T47D (cell line): ENCODE measurements at regions not wholly inside any gene's neighbourhood (a gene's known extent, or its start where the extent isn't known, plus 50 kb on each side); places are given as distances from the start of the nearest gene placed in this dataset.

Experiments used
- DNase-seq, 2 experiments: peaks; one replicate each; pipeline versions ENCODE4 v3.0.0 to v3.0.0-alpha.2; 2011 to 2012; ENCODE audit warnings: low read depth in 1 of 2, low spot score in 1 of 2
- JUND ChIP-seq: IDR thresholded peaks from 2 replicates; pipeline ENCODE4 v1.6.1; 2012; ENCODE audit warnings: low read depth
- in situ Hi-C: cut with HindIII; loops from 2 replicates; pipeline ENCODE4 v1.10.0; 2016; ENCODE audit warnings: low sequenced_read_pairs, low pct_unique_long_range_greater_than_20kb

DNA sequence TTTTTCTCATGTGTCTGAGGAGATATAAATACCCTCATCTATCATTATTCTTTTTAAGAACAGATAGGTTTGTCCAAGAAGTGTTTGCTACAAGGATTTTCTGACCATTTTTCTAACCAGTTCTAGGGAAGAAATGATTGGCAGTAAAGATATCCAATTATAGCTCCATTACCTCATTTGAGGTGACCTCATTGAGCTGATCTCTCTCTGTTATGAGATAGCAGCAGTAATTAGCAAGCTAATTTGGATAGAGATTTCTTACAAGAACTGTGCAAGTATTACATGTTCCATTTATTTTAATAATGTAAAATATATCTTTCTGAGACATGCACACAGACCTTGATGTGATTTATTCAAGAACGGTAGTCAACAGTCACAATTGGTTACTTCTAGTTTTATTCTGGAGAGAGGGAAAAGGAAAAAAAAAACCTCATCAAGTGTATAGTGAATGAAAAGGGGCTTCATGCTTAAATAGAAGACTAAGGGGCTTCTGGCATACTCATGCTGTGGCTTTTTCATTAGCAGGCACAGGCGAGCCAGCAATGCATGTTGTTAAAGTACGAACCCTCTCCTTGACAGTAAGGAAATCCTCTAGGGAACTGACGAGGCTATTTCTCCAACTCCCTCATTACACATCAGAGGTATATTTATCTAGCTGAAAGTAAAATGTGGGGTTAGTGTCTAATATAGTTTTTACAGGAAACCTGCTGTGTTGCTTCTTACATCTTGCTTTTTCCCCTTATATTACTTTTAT is 127.3 kb downstream of the NUDT12 start:
- no peak for TF ChIP-seq JUND
- in situ Hi-C loops = no loop called here
- DNase-seq = no peak

DNA sequence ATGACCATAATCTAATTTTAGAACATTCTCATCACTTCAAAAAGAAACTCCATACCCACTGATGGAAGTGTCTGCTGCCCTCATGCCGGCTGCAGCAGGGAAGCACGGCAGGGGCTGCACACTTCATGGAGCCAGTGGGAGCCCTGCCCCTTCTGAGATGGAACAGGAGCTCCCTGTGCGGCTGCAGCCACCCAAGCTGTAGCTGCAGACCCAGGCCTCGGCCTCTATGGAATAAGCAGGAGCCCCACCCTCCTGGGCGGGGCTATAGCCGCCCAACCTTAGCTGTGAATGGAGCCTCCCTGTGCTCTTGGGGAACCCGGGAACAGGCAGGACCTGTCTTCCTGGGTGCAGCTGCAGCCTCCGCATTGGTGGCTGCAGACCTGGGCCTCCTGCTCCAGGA is 128.5 kb downstream of the NUDT12 start:
- no peak for TF ChIP-seq JUND
- peak in 1 of 2 experiments; percentile 94 for DNase-seq
- in situ Hi-C loops = no loop called here

DNA sequence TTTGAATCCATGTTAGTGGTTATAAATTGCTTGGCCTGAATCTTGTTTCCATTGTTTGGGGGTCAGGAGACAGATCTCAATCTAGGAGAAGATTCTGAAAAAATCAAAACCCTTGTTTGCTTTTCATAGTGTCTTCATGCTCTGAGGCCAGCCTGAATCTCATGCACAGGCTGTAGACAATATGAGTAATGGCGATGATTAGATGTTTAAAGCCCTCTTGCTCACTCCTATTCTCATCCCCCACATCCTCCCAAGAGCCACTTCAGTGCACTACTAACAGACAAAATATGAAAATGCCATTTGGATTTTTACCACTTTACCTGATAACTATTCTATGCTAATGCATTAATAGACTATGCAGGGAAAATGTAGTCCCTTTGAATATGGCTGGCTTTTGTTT is 129.4 kb downstream of the NUDT12 start:
- no peak for DNase-seq
- TF ChIP-seq JUND = no peak
- in situ Hi-C loops = no loop called here

DNA sequence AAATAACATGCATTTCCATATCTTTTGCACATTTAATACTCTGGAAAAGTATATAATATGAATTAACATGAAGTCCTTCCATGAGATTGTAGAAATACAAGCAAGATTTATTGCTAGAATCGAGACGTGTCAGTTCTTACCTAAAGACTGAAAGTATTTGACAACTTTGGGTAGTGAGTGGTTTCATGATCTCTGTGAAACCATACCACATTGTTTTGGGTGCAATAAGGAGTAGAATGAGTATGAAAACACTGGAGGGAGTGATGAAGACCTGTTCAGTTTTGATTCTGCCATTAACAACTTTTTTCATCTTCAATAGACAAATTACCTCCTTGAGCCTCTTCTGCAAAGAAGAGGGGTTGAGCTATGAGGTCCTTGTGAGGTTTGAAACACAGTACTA is 133.7 kb downstream of the NUDT12 start:
- in situ Hi-C loops = no loop called here
- TF ChIP-seq JUND = no peak
- DNase-seq = no peak

DNA sequence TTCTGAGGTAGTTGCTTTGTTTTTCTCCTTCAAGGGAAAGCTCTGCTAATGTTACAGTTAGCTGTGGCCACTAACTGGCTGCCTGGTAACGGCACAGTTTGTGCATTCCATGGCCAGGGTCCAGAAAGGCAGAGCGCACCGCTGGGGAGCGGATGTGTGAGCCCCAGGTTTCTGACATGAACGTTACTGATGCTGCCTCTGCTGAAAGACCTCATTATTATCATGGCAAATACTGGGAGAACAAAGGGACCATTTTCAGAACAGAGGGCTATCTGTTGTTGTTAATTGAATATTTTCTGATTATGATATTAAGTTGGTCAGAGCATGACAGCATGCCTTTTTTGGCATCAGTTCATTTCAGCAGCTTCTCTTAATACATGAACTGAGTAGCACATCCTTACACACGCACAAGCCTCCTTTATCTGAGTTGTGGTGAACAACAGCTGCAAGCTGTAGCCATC is 134.1 kb downstream of the NUDT12 start:
- in situ Hi-C loops = no loop called here
- no peak for DNase-seq
- no peak for TF ChIP-seq JUND

DNA sequence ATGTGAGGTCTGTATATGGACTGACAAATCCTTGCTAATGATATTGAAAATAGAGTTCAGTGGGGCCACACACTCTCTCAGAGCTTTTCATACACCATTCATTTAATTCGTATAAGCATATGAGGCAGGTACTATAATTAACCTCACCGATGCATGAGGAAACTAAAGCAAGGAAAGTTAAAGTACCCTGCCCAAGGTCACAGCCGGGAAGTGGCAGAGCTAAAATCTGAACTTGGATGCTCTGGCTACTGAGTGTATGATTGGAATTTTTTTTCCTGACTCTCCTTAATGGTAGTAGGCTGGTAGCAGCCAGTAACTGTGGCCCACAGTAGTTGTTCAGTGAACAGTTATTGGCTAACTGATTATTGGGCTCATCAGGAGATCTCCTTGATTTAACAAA is 135.3 kb downstream of the NUDT12 start:
- in situ Hi-C loops = no loop called here
- DNase-seq = no peak
- TF ChIP-seq JUND = no peak

DNA sequence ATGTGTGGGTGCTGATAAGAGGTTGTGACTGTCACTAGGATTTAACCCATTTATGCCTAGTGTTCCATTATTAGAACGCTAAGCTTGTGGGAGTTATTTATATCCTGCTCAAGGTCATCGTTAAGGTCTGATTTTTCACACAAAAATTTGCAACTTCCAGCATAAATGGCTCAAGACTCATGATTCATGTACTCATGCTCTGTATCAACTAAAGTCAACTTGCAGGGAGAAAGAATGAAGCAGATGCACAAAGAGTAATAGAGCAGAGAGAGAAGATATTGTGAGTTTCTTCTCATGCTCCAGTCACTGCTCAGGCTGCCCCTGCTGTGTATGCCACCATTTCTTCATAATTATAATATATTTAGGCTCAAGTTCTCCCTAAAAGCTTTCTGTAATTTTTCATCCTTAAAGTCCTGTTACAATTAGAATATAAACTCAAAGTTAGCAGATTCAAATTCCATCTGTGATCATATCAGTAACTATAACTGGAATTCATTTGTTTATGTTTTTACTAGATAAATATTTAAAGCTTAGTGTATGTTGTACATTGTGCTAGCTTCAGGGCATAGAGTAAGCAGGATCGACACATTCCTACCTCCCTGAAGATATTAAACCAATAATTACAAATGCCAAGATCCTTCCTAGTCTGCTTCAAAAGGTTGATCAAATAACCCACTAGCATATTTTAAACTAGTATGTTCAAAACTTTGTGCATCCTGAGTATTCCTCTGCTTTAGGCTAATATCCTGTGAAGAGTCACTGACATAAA is 136.7 kb downstream of the NUDT12 start:
- peak; percentile 13 to 59 for DNase-seq
- in situ Hi-C loops = no loop called here
- TF ChIP-seq JUND = peak; percentile 38; the same call in 1 of the 2 replicates

DNA sequence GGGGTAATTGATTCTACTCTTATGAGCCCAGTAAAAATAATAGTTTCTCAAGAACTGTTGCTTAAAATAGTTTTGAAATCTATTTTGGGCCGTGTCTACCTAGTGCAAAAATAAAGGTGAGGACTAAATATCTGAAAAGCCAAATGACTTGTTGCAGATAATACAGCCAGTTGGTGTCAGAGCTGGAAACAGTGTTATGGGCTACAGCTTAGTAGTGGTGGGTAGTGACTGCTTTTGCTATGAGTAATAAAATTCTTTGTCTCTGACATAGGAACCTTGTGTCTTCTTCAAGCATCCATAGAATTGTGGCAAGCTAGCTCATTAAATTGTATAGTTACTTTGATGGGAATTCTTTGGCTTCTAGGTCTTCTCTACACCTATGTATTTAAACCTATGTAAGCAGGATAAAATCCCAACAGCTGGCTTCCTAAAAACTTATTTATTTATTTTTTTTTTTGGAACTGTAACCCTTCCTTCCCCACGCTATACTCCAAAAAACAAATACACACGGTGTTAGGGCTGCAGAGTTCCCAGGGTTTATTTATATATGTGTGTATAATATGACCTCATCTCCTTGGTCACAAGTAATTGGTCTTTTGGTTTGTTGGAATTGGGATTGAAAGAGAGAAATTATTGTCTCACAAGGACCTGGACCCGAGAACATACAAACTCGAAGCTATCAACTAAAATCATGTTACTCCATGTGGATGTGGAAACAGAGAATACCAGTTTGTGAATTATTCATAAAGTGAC is 138.0 kb downstream of the NUDT12 start:
- no peak for TF ChIP-seq JUND
- in situ Hi-C loops = no loop called here
- DNase-seq = no peak

DNA sequence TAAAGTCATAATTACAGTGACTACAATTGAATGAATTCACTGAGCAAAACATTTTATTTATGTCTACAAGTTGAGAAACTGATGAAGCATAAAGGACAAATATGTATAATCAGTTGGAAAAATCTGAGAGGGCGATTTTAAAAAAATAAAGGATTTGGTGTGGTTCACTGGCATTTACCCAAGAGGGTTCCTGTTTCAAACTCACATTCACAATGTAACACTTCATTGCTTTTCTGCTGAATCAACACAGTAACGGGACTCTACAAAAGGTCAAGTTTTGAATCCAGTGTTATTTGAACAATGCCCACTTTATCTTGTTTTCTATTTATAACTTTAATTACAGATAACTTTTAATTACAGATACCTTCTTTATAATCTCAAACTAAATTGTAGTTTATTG is 138.6 kb downstream of the NUDT12 start:
- no peak for DNase-seq
- no peak for TF ChIP-seq JUND
- in situ Hi-C loops = no loop called here

DNA sequence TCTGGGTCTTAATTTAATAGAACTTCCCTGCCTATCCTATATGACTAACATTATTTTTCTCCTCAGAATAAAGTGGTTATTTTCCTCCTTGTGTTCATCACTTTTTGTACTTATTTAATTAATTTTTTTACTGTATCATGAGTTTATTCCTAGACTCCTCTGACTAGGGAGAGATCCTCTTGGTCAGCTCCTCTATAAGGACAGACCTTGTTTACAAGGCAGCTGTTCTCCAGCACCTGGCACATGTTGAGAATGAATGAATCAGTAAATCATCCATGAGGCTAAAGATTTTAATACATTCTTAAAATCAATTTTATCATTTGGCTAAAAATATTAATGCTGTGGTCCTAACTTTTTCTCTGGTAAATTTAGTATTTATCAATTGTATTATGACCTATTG is 139.8 kb downstream of the NUDT12 start:
- DNase-seq = no peak
- in situ Hi-C loops = no loop called here
- TF ChIP-seq JUND = no peak

DNA sequence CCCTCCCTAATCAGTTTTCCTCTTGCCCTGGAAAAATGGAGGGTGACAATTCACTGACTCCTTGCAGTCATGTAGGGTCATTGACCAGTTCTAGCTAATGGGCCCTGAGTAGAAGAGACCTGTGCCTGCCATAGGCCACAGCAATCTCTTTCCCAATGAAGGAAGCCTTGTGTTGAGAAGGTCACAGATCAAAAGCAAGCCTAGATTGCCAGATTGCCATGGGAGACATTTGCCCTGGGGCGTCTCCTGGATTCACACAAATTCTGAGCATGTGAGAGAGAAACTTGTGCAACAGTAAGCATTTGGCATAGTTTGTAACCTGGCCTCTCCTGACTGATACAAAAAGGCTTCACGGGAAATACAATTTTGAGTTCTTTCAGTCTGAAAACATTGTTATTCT is 148.0 kb downstream of the NUDT12 start:
- TF ChIP-seq JUND = no peak
- DNase-seq = no peak
- in situ Hi-C loops = no loop called here

DNA sequence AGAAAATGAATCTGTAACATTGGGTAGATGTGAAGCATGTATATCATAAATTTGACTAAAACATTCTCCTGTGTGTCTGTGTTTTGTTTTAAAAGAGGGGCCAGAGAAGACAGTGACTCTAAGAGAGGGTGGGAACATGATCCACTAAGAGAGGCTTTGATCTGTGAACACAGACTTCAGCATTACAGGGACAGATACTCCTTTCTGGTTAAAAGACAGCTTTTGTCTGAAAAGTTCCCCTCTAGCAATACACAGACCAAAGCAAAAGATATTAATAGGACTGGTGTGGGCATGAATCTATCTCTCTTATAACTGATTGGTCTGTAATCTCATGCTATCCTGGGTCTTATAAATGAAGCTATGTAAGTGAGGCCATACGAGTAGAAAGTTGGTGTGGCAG is 150.9 kb downstream of the NUDT12 start:
- TF ChIP-seq JUND = no peak
- in situ Hi-C loops = no loop called here
- DNase-seq = no peak

DNA sequence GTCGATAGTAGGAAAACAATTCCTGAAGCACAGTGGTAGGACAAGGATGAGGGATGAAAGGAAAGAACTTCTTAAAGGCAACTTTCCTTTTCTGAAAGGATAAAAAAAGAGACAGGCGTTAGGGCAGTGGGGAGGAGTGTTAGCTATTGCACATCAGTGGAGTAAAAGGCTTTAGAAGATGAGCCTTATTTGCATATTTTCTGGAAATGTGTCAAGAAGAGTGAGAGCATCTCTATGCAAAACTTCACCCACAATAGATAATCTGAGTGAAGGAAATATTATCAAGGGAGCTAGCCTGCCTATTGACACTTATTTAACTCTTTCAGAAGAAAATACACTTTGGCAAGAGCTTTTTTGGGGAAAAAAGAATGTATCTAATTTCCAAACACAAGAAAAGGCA is 151.6 kb downstream of the MACIR start:
- no peak for DNase-seq
- TF ChIP-seq JUND = no peak
- in situ Hi-C loops = no loop called here
